GM21576 (cell line): ENCODE measurements at regions not wholly inside any gene's neighbourhood (a gene's known extent, or its start where the extent isn't known, plus 50 kb on each side); places are given as distances from the start of the nearest gene placed in this dataset.

Experiments used
- ATAC-seq: cut with Tn5 transposase; IDR thresholded peaks from one replicate; pipeline ENCODE4 v1.9.1; 2021; ENCODE audit warnings: mild to moderate bottlenecking, moderate library complexity; ENCODE audit not compliant: unreplicated experiment

DNA sequence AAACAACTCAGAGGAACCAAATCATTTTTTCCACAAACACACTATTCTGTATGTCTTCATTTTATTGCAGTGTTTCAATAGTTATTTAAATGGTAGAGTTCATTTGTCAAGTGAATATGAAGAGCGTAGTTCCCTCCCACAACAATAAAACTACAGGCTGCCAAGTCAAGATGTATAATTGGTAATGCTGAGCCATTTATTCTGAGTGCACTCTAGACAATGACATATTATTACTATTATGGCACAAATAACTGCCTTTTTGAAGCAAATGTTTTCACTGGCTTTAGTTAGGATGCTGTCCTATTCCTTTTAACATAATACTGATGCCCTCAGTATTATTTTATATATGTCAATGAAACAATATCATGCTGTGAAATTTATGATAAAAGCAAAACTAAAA is 102.7 kb upstream of the PCDH15 start:
- no peak for ATAC-seq

DNA sequence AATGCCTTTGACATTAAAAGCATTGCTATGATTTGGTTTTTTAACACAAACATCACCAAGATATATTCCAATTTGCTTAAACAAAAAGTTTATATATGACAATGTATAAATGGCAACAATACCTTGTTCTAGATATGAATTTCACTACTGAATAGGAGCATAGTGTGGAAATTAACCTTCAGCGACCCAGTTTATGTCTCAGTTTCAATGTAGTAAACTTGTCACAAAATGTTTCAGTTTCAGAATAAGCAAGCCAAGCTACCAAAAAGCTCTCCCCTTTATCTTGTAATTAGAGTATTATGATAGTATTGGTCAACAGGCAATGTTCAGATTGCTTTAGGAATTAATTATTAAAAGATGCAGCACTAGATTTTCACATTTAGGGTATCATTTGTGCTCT is 99.6 kb upstream of the PCDH15 start:
- no peak for ATAC-seq

DNA sequence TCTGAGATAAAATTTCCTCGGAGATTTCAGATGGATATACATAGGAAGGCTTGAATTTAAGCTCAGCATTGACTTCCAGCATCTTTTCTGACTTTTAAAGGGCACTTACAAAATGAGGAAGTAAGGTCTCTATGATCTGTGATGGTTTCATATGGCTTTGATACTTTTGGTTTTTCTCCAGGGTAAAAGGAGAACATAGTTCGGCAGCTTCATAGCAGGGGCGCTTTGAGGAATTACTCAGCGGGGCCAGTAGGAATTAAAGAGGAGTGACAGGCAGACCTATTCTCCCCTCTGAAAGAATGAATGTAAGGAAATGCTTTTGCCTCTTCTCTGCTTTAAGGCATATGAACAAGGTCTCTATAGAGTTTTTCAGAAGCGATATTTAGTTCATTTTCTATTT is 80.0 kb upstream of the PCDH15 start:
- ATAC-seq, result no peak

DNA sequence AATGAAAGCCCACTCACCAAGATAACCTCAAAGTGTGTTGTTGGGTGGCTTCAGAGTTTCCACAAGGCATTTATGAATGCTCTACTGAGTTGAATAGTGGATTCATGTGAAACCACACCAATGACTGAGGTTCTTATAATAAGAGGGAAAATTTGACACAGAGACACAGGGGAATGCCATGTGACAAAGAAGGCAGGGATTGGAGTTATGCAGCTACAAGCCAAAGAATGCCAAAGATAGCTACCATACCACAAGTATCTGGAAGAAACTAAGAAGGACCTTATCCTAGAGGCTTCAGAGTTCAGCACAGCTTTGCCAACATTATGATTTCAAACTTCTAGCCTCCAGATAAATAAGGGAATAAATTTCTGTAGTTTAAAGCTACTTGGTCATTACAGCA is 68.0 kb upstream of the PCDH15 start:
- no peak for ATAC-seq

DNA sequence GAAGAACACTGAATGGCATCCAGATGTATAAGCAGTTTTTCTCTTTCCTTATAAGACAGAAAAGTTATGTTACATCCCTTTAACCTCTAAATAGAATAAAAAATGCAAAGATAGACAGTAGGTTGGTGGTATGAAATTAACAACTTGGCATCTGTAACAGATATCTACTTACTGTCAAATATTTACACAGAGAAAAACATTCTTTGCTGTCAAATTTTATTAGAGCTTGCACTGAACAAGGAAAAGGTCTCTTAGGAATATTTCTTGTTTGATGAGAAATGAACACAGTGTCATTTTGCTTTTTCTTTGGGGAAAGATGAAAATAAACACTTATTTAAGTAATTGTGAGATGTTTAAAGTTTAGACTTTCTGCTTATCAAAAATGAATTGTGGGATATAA is 65.6 kb upstream of the PCDH15 start:
- ATAC-seq, result no peak

DNA sequence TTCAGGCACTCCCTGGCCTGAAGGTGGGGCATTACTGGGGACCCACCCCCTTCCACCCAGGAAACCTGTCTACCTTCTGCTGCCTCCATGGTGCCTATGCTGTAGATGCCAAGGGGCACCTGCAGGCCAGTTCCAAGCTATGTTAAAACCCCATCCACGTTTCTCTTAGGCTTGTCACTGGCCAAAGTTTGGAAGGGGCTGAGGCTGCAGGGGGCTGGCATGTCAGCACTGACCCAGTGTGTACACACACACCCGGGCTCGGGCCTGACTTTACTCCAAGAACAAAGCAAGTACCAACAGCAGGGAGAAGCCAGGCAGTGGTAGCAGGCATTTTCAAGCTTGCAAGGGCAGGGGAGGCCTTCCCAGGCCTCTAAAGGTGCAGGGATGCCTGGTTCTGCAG is 53.8 kb upstream of the PCDH15 start:
- no peak for ATAC-seq

DNA sequence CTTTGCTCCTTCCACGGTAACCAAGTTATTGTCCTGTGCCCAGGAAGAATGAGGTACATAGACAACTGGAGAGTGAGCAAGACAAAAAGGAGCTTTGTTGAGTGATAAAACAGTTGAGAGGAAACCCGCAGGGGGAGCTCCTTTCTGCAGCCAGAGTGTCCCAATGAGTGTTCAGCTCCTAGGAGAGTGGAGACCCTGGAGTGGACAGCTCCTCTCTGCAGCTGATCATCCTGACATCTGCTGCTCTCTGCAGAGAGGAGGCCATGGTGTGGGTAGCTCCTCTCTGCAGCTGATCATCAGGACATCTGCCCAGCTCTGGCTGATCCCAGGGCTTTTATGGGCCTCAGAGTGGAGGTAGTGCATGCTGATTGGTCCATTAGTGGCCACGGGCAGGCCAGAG is 53.4 kb upstream of the PCDH15 start:
- ATAC-seq, result no peak

DNA sequence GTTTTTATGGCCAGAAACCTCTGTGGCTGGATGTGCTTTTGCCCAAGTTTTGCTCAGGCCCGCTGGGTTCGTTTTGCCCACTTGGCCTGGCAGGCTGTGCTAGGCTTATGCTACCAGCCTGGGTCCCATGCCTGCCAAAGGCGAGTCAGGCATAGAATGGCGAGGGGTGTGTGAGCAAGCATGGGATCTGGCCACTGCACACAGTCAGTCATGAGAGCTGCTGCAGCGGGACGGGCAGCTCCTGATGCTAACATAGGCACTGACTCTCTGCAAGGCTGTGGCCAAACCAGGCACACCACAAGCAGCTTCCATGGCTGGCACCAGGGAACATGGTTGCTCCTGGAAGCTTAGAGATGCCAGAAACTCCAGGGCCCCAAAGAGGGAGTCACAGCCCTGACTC is 52.9 kb upstream of the PCDH15 start:
- no peak for ATAC-seq
